ENCODE measurements at regions not wholly inside any gene's neighbourhood (a gene's known extent, or its start where the extent isn't known, plus 50 kb on each side); places are given as distances from the start of the nearest gene placed in this dataset.

GRCh38 chr9:115957585-115957984 lies 196.0 kb upstream of the PAPPA start:
- Histone ChIP-seq H3K9me3 (ENCODE audit: control insufficient read depth, low read length) (no peaks in the 10 kb centered on the region), H3K4me3 (ENCODE audit: low read length) (no peak overlapping the region), H3K27me3 (replicated peaks; ENCODE audit: control insufficient read depth, insufficient read depth, low read length) (no peaks in the 10 kb centered on the region), H3K4me1 (ENCODE audit: control insufficient read depth, insufficient read depth, low read length) (peaks cover 6% of the 10 kb centered on the region), H3K9ac (ENCODE audit: low read length) (no peak overlapping the region), H3K36me3 (ENCODE audit: control insufficient read depth, insufficient read depth, low read length, severe bottlenecking) (no peaks in the 10 kb centered on the region)
- no peak for DNase-seq (ENCODE audit: low read depth)

DNA sequence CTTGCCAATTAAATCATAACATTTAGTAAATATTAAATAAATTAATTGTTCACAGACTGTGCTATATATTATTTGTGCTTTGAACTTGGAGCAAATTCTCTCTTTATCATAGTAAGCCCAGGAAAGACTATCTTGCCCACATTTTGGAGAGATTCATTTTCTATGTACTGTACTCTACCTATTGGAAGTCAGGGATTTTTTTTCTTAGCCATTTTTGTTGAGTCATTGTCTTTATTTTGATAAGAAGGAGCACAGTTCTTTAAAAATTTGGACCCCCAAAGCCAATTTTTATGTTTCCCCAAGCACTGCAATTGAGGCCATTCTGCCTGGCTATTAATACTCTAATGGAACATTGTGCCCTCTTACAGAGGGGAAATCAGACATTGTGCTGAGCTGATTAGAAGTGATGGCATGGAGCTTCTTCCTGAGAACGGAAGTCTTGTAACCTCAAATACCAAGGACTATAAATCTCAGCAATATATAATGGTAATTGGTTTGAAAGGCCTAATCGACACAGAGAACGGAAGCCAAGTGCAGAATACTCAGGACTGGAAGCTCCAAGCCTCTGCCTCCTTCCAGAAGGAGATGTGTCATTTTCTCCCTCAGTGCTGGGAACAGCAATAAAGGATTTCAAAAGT lies 188.8 kb upstream of the PAPPA start:
- no peaks in the 10 kb centered on the region for H3K36me3 ChIP-seq (ENCODE audit: control insufficient read depth, insufficient read depth, low read length, severe bottlenecking)
- no peak for DNase-seq (ENCODE audit: low read depth)
- H3K27me3 ChIP-seq (replicated peaks; ENCODE audit: control insufficient read depth, insufficient read depth, low read length): no peaks in the 10 kb centered on the region
- no peak overlapping the region for H3K9ac ChIP-seq (ENCODE audit: low read length)
- H3K9me3 ChIP-seq (ENCODE audit: control insufficient read depth, low read length): no peaks in the 10 kb centered on the region
- H3K4me3 ChIP-seq (ENCODE audit: low read length): no peak overlapping the region
- no peaks in the 10 kb centered on the region for H3K4me1 ChIP-seq (ENCODE audit: control insufficient read depth, insufficient read depth, low read length)

DNA sequence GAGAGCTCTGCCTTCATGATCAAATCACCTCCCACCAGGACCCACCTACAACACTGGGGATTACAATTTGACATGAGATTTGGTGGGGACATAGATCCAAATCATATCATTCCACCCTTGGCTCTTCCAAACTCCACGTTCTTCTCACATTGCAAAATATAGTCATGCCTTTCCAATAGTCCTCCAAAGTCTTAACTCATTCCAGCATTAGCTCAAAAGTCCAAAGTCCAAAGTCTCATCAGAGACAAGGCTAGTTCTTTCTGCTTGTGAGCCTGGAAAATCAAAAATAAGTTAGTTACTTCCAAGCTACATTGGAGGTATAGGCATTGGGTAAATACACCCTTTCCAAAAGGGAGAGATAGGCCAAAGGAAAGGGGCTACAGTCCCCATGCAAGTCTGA lies 186.9 kb upstream of the PAPPA start:
- H3K27me3 ChIP-seq (replicated peaks; ENCODE audit: control insufficient read depth, insufficient read depth, low read length): no peaks in the 10 kb centered on the region
- no peaks in the 10 kb centered on the region for H3K36me3 ChIP-seq (ENCODE audit: control insufficient read depth, insufficient read depth, low read length, severe bottlenecking)
- H3K9me3 ChIP-seq (ENCODE audit: control insufficient read depth, low read length): no peaks in the 10 kb centered on the region
- H3K4me3 ChIP-seq (ENCODE audit: low read length): no peak overlapping the region
- no peaks in the 10 kb centered on the region for H3K4me1 ChIP-seq (ENCODE audit: control insufficient read depth, insufficient read depth, low read length)
- no peak for DNase-seq (ENCODE audit: low read depth)
- no peak overlapping the region for H3K9ac ChIP-seq (ENCODE audit: low read length)

GRCh38 chr9:115969096-115969495 lies 184.5 kb upstream of the PAPPA start:
- Histone ChIP-seq H3K4me3 (ENCODE audit: low read length) (no peak overlapping the region), H3K4me1 (ENCODE audit: control insufficient read depth, insufficient read depth, low read length) (peaks cover 9% of the 10 kb centered on the region), H3K9me3 (ENCODE audit: control insufficient read depth, low read length) (no peaks in the 10 kb centered on the region), H3K9ac (ENCODE audit: low read length) (no peak overlapping the region), H3K36me3 (ENCODE audit: control insufficient read depth, insufficient read depth, low read length, severe bottlenecking) (no peaks in the 10 kb centered on the region), H3K27me3 (replicated peaks; ENCODE audit: control insufficient read depth, insufficient read depth, low read length) (no peaks in the 10 kb centered on the region)
- no peak for DNase-seq (ENCODE audit: low read depth)

- no peaks in the 10 kb centered on the region for H3K27me3 ChIP-seq (replicated peaks; ENCODE audit: control insufficient read depth, insufficient read depth, low read length)
- peak; percentile 37 for DNase-seq (ENCODE audit: low read depth)
- peaks cover 9% of the 10 kb centered on the region for H3K4me1 ChIP-seq (ENCODE audit: control insufficient read depth, insufficient read depth, low read length)
- no peak overlapping the region for H3K4me3 ChIP-seq (ENCODE audit: low read length)
- no peaks in the 10 kb centered on the region for H3K36me3 ChIP-seq (ENCODE audit: control insufficient read depth, insufficient read depth, low read length, severe bottlenecking)
- peaks cover 5% of the 10 kb centered on the region for H3K9me3 ChIP-seq (ENCODE audit: control insufficient read depth, low read length)
- H3K9ac ChIP-seq (ENCODE audit: low read length): no peak overlapping the region
Measured at GRCh38 chr9:115972362-115972761, 181.2 kb upstream of the PAPPA start.

- Histone ChIP-seq H3K36me3 (ENCODE audit: control insufficient read depth, insufficient read depth, low read length, severe bottlenecking) (no peaks in the 10 kb centered on the region), H3K4me1 (ENCODE audit: control insufficient read depth, insufficient read depth, low read length) (peaks cover 9% of the 10 kb centered on the region), H3K9ac (ENCODE audit: low read length) (no peak overlapping the region), H3K27me3 (replicated peaks; ENCODE audit: control insufficient read depth, insufficient read depth, low read length) (no peaks in the 10 kb centered on the region), H3K4me3 (ENCODE audit: low read length) (no peak overlapping the region), H3K9me3 (ENCODE audit: control insufficient read depth, low read length) (peaks cover 5% of the 10 kb centered on the region)
- peak; percentile 52 for DNase-seq (ENCODE audit: low read depth)
Measured at GRCh38 chr9:115972843-115973595, 180.6 kb upstream of the PAPPA start.

GRCh38 chr9:115976781-115977180 lies 176.8 kb upstream of the PAPPA start:
- no peak for DNase-seq (ENCODE audit: low read depth)
- H3K9me3 ChIP-seq (ENCODE audit: control insufficient read depth, low read length): peaks cover 5% of the 10 kb centered on the region
- no peak overlapping the region for H3K4me3 ChIP-seq (ENCODE audit: low read length)
- no peaks in the 10 kb centered on the region for H3K36me3 ChIP-seq (ENCODE audit: control insufficient read depth, insufficient read depth, low read length, severe bottlenecking)
- H3K4me1 ChIP-seq (ENCODE audit: control insufficient read depth, insufficient read depth, low read length): peaks cover 9% of the 10 kb centered on the region
- no peaks in the 10 kb centered on the region for H3K27me3 ChIP-seq (replicated peaks; ENCODE audit: control insufficient read depth, insufficient read depth, low read length)
- H3K9ac ChIP-seq (ENCODE audit: low read length): no peak overlapping the region

GRCh38 chr9:115978091-115978490 lies 175.5 kb upstream of the PAPPA start:
- DNase-seq (ENCODE audit: low read depth): no peak
- Histone ChIP-seq H3K4me3 (ENCODE audit: low read length) (no peak overlapping the region), H3K4me1 (ENCODE audit: control insufficient read depth, insufficient read depth, low read length) (peaks cover under 1% of the 10 kb centered on the region), H3K27me3 (replicated peaks; ENCODE audit: control insufficient read depth, insufficient read depth, low read length) (no peaks in the 10 kb centered on the region), H3K9ac (ENCODE audit: low read length) (no peak overlapping the region), H3K36me3 (ENCODE audit: control insufficient read depth, insufficient read depth, low read length, severe bottlenecking) (no peaks in the 10 kb centered on the region), H3K9me3 (ENCODE audit: control insufficient read depth, low read length) (peaks cover 5% of the 10 kb centered on the region)

- H3K4me1 ChIP-seq (ENCODE audit: control insufficient read depth, insufficient read depth, low read length): no peaks in the 10 kb centered on the region
- peaks cover 5% of the 10 kb centered on the region for H3K9me3 ChIP-seq (ENCODE audit: control insufficient read depth, low read length)
- H3K9ac ChIP-seq (ENCODE audit: low read length): no peak overlapping the region
- no peak overlapping the region for H3K4me3 ChIP-seq (ENCODE audit: low read length)
- no peak for DNase-seq (ENCODE audit: low read depth)
- H3K36me3 ChIP-seq (ENCODE audit: control insufficient read depth, insufficient read depth, low read length, severe bottlenecking): no peaks in the 10 kb centered on the region
- no peaks in the 10 kb centered on the region for H3K27me3 ChIP-seq (replicated peaks; ENCODE audit: control insufficient read depth, insufficient read depth, low read length)
Measured at GRCh38 chr9:115978659-115979096, 174.9 kb upstream of the PAPPA start.

GRCh38 chr9:115980054-115980453 lies 173.5 kb upstream of the PAPPA start:
- peaks cover 5% of the 10 kb centered on the region for H3K9me3 ChIP-seq (ENCODE audit: control insufficient read depth, low read length)
- H3K36me3 ChIP-seq (ENCODE audit: control insufficient read depth, insufficient read depth, low read length, severe bottlenecking): no peaks in the 10 kb centered on the region
- no peaks in the 10 kb centered on the region for H3K4me1 ChIP-seq (ENCODE audit: control insufficient read depth, insufficient read depth, low read length)
- no peak for DNase-seq (ENCODE audit: low read depth)
- no peak overlapping the region for H3K9ac ChIP-seq (ENCODE audit: low read length)
- H3K27me3 ChIP-seq (replicated peaks; ENCODE audit: control insufficient read depth, insufficient read depth, low read length): no peaks in the 10 kb centered on the region
- H3K4me3 ChIP-seq (ENCODE audit: low read length): no peak overlapping the region

DNA sequence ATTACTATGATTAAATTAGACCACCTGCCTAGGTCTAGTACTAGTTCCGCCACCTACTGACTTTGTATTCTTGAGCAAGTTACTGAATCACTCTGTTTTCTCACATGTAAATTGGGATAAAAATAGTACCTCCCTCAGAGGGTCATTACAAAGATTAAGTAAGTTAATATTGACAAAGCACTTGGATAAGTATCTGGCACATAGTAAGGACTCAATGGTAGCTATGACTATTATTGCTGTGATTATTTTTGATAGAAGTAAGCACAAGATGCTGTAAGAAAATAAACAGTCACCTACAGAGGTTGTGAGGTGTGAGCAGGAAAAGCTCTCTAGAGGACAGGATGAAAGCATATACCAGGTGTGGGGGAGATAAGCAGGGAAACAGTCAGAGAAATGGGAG lies 173.1 kb upstream of the PAPPA start:
- no peaks in the 10 kb centered on the region for H3K4me1 ChIP-seq (ENCODE audit: control insufficient read depth, insufficient read depth, low read length)
- H3K27me3 ChIP-seq (replicated peaks; ENCODE audit: control insufficient read depth, insufficient read depth, low read length): no peaks in the 10 kb centered on the region
- no peak overlapping the region for H3K4me3 ChIP-seq (ENCODE audit: low read length)
- no peak overlapping the region for H3K9ac ChIP-seq (ENCODE audit: low read length)
- no peaks in the 10 kb centered on the region for H3K36me3 ChIP-seq (ENCODE audit: control insufficient read depth, insufficient read depth, low read length, severe bottlenecking)
- no peak for DNase-seq (ENCODE audit: low read depth)
- H3K9me3 ChIP-seq (ENCODE audit: control insufficient read depth, low read length): peaks cover 5% of the 10 kb centered on the region
